GM21367 (cell line): ENCODE measurements at regions not wholly inside any gene's neighbourhood (a gene's known extent, or its start where the extent isn't known, plus 50 kb on each side); places are given as distances from the start of the nearest gene placed in this dataset.
A peak's percentile ranks its signal among the peaks of the same experiment; 100 is the strongest.
"Not testable (repeated sequence)": the region's sequence is repeated elsewhere in the genome, so short reads cannot be mapped to it uniquely, and the experiment has no call there.

Experiments used
- ATAC-seq: cut with Tn5 transposase; IDR thresholded peaks from one replicate; pipeline ENCODE4 v1.9.1; 2021; ENCODE audit not compliant: unreplicated experiment

GRCh38 chr21:35197992-35198431 lies 148.9 kb upstream of the RUNX1 start:
- no peak for ATAC-seq

DNA sequence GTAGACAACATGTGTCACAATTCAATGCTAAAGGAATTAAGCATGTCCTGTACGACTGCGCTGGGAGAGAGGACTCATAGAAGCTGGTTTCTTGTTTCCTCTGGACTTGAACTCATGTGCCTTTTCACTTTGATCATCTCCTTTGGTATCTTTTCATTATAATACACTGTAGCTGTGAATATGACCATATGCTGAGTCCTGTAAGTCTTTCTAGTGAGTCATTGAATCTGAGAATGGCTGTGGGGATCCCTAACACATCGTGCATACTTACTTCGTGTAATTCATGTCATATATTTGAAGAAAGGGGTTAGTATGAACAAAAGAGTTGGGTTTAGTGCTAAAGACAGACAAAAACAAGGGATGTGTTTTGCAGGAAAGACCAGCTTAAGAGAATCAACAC lies 148.1 kb upstream of the RUNX1 start:
- ATAC-seq = no peak

DNA sequence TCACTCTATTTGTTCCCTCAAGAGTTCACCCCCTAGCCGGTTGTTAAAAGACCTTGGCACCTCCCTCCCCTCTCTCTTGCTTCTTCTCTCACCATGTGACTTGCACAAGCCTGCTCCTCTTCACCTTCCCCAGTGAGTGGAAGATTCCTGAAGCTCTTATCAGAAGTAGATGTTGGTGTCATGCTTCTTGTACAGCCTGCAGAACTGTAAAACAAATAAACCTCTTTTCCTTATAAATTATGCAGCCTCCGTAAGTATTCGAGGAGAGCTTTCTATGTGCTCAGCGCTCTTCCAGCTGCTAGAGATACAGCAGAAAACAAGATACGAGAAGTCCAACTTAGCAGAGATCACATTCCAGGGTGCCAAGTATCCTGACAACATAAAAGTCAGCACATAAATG lies 147.0 kb upstream of the RUNX1 start:
- ATAC-seq = no peak

DNA sequence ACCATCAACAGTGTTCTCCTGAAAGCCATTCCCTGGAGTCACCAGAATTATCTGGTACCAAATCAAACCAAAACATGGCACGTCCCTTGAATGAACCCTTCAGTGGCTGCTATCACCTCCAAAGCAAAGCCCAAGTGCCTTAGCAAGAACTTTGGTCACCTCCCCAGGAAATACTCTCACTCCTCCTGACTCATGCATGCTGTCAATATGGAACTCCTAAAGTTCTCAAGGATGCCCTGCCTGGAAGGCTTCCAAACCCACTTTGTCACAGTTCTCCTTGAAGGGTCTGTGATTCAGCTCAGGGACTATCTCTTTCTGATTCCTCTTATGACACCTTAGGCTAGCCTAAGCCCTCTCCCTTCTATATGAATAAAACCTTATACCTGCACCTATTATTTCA lies 146.1 kb upstream of the RUNX1 start:
- ATAC-seq = no peak

DNA sequence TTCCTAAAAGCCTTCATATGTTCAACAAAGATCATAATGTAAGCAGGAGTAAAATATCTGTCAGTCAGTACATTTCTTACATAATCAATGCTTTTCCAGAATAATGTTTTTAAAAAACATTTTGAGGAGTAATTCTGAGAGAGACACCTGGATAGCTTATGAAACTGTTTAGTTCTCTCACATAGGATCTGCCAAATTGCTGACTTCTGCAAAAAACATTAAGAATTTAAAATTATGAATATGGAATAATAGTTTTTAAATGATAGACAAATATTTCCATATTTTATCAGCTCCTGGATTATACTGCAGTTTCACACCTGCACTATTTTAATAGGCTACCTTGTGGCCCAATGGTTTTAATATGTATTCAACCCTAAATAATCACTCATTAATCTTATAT lies 142.7 kb upstream of the RUNX1 start:
- ATAC-seq = no peak

DNA sequence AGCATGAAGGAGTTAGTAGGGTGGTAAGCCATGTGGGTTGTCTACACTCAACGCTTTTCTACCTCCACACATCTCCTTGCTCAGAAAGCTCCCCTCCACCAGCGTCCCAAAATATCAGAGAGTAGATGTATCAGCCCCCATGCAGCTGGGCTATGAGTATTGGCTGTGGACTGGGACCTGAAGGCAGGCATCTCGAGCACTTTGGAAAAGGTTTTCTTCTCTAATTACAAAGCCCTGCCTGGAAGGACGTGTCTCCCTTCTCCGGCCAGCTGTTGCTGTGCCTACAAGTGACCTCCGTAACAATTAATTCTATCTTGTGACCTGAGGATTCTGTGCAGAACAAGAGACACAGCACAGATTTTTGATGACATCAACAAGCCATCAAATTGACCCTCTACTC lies 142.0 kb upstream of the RUNX1 start:
- ATAC-seq = no peak

- ATAC-seq = no peak
Measured at GRCh38 chr21:35190201-35190701, 141.1 kb upstream of the RUNX1 start.

GRCh38 chr21:35189077-35189863 lies 140.2 kb upstream of the RUNX1 start:
- peak; percentile 80 for ATAC-seq

GRCh38 chr21:35183389-35183788 lies 134.3 kb upstream of the RUNX1 start:
- ATAC-seq = not testable (repeated sequence)

GRCh38 chr21:35179990-35180540 lies 131.0 kb upstream of the RUNX1 start:
- ATAC-seq = no peak

- no peak for ATAC-seq
Measured at GRCh38 chr21:35178827-35179226, 129.7 kb upstream of the RUNX1 start.

- no peak for ATAC-seq
Measured at GRCh38 chr21:35178098-35178497, 129.0 kb upstream of the RUNX1 start.

- no peak for ATAC-seq
Measured at GRCh38 chr21:35172231-35172630, 123.1 kb upstream of the RUNX1 start.

DNA sequence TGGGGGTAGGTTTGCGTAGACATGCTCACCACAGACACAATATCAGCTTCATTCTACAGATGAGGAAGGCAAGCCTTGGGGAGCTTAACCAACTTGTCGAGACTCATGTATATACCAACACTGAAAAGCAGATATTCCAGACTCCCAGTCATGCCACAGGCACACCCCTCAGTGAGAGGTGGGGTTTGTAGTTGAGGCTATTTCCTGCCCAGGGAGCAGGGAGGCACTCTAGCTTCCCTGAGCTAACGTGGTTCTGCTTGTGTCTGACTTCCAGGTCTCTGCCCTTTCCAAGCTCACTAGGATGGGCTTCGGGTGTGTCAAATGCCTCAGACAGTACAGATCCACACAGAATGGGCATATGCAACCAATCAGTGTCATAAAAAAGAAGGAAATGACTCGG lies 122.3 kb upstream of the RUNX1 start:
- no peak for ATAC-seq

- ATAC-seq = no peak
Measured at GRCh38 chr21:35170818-35171217, 121.7 kb upstream of the RUNX1 start.

DNA sequence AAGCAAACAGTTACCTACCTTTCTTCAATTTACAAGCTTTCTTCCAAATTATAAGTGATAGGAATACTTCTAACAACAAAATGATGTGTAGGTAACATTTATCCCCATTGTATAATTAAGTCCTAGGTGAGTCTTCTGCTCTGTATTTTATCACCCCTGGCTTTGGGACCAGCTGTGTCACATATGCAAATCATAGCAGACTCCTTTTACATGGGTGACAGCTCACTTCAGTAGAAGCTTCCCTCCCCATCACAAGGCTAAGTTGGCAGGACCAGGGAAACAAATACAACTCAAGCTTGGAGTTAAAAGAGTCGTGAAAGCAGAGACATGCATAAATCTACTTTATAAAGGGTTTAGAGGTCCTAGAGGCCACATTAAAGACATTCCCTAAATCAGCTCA lies 121.1 kb upstream of the RUNX1 start:
- ATAC-seq = no peak

GRCh38 chr21:35169574-35169973 lies 120.5 kb upstream of the RUNX1 start:
- ATAC-seq = no peak

DNA sequence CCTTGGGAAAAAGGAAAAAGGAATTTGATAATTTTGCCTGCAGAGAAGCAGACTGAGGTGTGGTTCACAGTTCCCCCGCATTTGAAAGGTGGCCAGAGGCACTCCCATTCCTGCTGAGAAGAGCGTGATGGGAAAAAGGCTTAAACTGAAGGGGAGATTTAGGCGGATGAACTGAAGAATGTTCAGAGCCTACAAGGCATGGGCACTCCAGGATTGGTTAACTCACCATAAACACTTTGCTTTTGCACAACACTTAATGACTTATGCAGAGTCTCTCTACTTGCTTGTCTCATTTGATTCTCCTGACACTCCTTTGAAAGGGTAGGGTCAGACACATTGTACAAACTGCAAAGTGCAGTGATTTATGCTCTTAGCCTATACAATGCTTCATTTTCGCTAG lies 119.6 kb upstream of the RUNX1 start:
- ATAC-seq = no peak

DNA sequence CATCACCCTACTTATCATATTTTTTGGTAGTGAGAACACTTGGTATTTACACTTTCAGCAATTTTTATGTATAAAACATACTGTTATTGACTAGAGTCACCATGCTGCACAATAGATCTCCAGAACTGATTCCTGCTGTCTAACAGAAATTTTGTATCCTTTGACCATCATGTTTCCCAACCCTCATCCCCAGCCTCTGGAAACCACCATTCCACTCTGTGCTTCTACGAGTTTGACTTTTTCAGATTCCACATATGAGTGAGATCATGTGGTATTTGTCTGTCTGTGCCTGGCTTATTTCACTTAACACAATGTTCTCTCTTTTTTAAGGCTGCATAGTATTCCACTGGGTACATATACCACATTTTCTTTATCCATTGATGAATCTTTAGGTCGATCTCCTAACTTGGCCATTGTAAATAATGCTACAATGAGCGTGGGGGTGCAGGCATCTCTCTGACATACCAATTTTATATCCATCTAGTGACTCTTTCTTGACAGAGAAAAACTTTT lies 115.9 kb upstream of the RUNX1 start:
- ATAC-seq = no peak

DNA sequence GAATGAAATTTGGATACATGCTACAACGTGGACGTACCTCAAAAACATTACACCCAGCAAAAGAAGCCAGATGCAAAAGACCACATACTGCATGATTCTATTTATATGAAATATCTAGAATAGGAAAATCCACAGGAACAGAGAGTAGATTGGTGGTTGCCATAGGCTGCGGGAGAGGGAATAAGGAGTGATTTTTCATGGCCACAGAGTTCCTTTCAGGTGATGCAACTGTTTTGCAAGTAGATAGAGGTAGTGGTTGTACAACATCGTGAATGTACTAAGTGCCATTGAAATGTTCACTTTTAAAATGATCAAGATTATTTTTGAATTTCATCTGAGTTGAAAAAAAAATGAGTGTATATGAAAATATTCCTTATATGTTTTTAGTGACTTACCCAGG lies 115.3 kb upstream of the RUNX1 start:
- ATAC-seq = no peak

GRCh38 chr21:35163411-35163810 lies 114.3 kb upstream of the RUNX1 start:
- no peak for ATAC-seq

DNA sequence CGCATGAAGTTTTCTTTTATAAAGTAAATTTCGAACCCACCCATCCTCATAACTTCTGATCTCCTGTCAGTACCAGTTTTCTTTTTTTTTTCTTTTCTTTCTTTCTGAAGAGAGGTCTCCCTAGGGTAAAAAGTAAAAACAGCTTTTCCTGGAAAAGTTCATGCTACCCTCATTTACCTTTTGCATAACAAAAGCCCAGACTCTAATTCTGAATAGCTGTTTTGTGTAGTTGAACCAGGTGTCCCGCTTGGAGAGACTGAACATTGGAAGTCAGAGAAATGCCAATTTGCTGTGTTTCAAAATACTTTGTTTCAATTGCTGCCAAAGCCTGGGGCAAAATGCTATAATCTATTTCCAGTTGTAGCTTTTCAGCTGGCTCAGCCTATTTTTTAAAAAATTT lies 113.7 kb upstream of the RUNX1 start:
- no peak for ATAC-seq
